A673 (cell line): ENCODE measurements at regions not wholly inside any gene's neighbourhood (a gene's known extent, or its start where the extent isn't known, plus 50 kb on each side); places are given as distances from the start of the nearest gene placed in this dataset.
"Not testable (repeated sequence)": the region's sequence is repeated elsewhere in the genome, so short reads cannot be mapped to it uniquely, and the experiment has no call there.

Experiments
- CTCF ChIP-seq: fragments of 300-800, 200-600 bp; sonication (generic); conservative IDR thresholded peaks from 2 replicates; pipeline ENCODE4 v1.5.1; 2017; ENCODE audit warnings: low read depth, mild to moderate bottlenecking, antibody characterized with exemption, low read length, moderate library complexity, mixed read lengths
- EZH2 ChIP-seq: fragments of 200-600 bp; sonication (generic); IDR thresholded peaks from 2 replicates; pipeline ENCODE4 v1.6.1; 2017; ENCODE audit warnings: borderline replicate concordance, low read depth, mild to moderate bottlenecking, mixed read lengths, antibody characterized with exemption, low read length; ENCODE audit not compliant: poor library complexity, severe bottlenecking

GRCh38 chr4:9063612-9064011 is 106.6 kb upstream of the FAM90A26 start:
- TF ChIP-seq CTCF, EZH2: not testable (repeated sequence)
